GM23338 (cell line): ENCODE measurements at regions not wholly inside any gene's neighbourhood (a gene's known extent, or its start where the extent isn't known, plus 50 kb on each side); places are given as distances from the start of the nearest gene placed in this dataset.

ENCODE experiments used
- EZH2 ChIP-seq: fragments of 200-600 bp; sonication (generic); IDR thresholded peaks from one replicate; pipeline ENCODE4 v1.8.0; 2017; ENCODE audit warnings: antibody characterized with exemption, mild to moderate bottlenecking, low read depth; ENCODE audit not compliant: unreplicated experiment
- POLR2AphosphoS5 ChIP-seq: IDR thresholded peaks from 2 replicates; pipeline ENCODE4 v1.6.1; 2016; ENCODE audit warnings: antibody characterized with exemption, low read depth
- TF ChIP-seq, protein P1 (sequence below), 2 experiments: fragments of 200-600 bp in 1 of 2; sonication (generic) in 1 of 2; conservative IDR thresholded peaks; 2 replicates each; pipeline versions ENCODE4 v1.5.1 to v1.6.1; 2016 to 2017; ENCODE audit warnings: antibody characterized with exemption in 2 of 2, low read depth in 2 of 2, mild to moderate bottlenecking in 2 of 2, moderate library complexity in 1 of 2

DNA sequence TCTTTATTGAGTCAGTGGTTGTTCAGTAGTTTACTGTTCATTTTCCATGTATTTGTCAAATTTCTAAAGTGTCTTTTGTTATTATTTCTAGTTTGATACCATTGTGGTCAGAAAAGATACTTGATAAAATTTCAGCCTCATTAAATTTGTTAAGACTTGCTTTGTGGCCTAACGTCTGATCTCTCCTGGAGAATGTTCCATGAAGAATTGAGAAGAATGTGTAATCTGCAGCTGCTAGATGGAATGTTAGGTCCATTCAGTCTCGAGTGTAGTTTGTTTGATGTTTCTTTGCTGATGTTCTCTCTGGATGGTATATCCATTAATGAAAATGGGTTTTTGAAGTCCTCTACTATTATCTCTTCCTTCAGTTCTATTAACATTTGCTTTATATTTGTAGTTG, 394.7 kb upstream of the ANO5 start:
- TF ChIP-seq, protein P1, sequence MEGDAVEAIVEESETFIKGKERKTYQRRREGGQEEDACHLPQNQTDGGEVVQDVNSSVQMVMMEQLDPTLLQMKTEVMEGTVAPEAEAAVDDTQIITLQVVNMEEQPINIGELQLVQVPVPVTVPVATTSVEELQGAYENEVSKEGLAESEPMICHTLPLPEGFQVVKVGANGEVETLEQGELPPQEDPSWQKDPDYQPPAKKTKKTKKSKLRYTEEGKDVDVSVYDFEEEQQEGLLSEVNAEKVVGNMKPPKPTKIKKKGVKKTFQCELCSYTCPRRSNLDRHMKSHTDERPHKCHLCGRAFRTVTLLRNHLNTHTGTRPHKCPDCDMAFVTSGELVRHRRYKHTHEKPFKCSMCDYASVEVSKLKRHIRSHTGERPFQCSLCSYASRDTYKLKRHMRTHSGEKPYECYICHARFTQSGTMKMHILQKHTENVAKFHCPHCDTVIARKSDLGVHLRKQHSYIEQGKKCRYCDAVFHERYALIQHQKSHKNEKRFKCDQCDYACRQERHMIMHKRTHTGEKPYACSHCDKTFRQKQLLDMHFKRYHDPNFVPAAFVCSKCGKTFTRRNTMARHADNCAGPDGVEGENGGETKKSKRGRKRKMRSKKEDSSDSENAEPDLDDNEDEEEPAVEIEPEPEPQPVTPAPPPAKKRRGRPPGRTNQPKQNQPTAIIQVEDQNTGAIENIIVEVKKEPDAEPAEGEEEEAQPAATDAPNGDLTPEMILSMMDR (conservative IDR thresholded peaks at IDR 0.05; ENCODE audit: low read depth in 2 of 2) = no peak
- no peak for TF ChIP-seq POLR2AphosphoS5
- TF ChIP-seq EZH2 = no peak
